ENCODE measurements at regions not wholly inside any gene's neighbourhood (a gene's known extent, or its start where the extent isn't known, plus 50 kb on each side); places are given as distances from the start of the nearest gene placed in this dataset.

GRCh38 chr2:155115846-155116245 is 417.4 kb downstream of the KCNJ3 start:
- Histone ChIP-seq H3K4me3 (no peak overlapping the region), H3K9me3 (no peaks in the 10 kb centered on the region), H3K27me3 (no peaks in the 10 kb centered on the region), H3K4me1 (no peaks in the 10 kb centered on the region), H3K36me3 (no peaks in the 10 kb centered on the region), H3K27ac (no peak overlapping the region), H3K9ac (ENCODE audit: low read depth in 2 of 2, low read length in 2 of 2) (no peak overlapping the region)
- intact Hi-C loops (cut with DNase I), result no loop called here
- no peak for DNase-seq
- TF ChIP-seq CTCF (IDR thresholded peaks at IDR 0.05), result no peak

GRCh38 chr2:155111070-155111469 is 412.6 kb downstream of the KCNJ3 start:
- H3K9me3 ChIP-seq, result no peaks in the 10 kb centered on the region
- no peaks in the 10 kb centered on the region for H3K27me3 ChIP-seq
- intact Hi-C loops (cut with DNase I), result no loop called here
- H3K36me3 ChIP-seq, result no peaks in the 10 kb centered on the region
- no peak overlapping the region for H3K9ac ChIP-seq (ENCODE audit: low read depth in 2 of 2, low read length in 2 of 2)
- no peak for TF ChIP-seq CTCF (IDR thresholded peaks at IDR 0.05)
- H3K27ac ChIP-seq, result no peak overlapping the region
- H3K4me1 ChIP-seq, result no peaks in the 10 kb centered on the region
- no peak for DNase-seq
- no peak overlapping the region for H3K4me3 ChIP-seq

GRCh38 chr2:155109527-155109926 is 411.0 kb downstream of the KCNJ3 start:
- H3K4me1 ChIP-seq, result no peaks in the 10 kb centered on the region
- H3K27me3 ChIP-seq, result no peaks in the 10 kb centered on the region
- intact Hi-C loops (cut with DNase I), result no loop called here
- H3K27ac ChIP-seq, result no peak overlapping the region
- TF ChIP-seq CTCF (IDR thresholded peaks at IDR 0.05), result no peak
- no peaks in the 10 kb centered on the region for H3K9me3 ChIP-seq
- no peak overlapping the region for H3K4me3 ChIP-seq
- H3K36me3 ChIP-seq, result no peaks in the 10 kb centered on the region
- H3K9ac ChIP-seq (ENCODE audit: low read depth in 2 of 2, low read length in 2 of 2), result no peak overlapping the region
- no peak for DNase-seq

GRCh38 chr2:155100261-155100660 is 401.8 kb downstream of the KCNJ3 start:
- TF ChIP-seq CTCF (IDR thresholded peaks at IDR 0.05), result no peak
- no peak for DNase-seq
- H3K36me3 ChIP-seq, result no peaks in the 10 kb centered on the region
- intact Hi-C loops (cut with DNase I), result no loop called here
- H3K27me3 ChIP-seq, result no peaks in the 10 kb centered on the region
- H3K9me3 ChIP-seq, result no peaks in the 10 kb centered on the region
- H3K9ac ChIP-seq (ENCODE audit: low read depth in 2 of 2, low read length in 2 of 2), result no peak overlapping the region
- no peak overlapping the region for H3K4me3 ChIP-seq
- no peak overlapping the region for H3K27ac ChIP-seq
- H3K4me1 ChIP-seq, result no peaks in the 10 kb centered on the region

GRCh38 chr2:155099784-155100183 is 401.3 kb downstream of the KCNJ3 start:
- Histone ChIP-seq H3K4me3 (no peak overlapping the region), H3K36me3 (no peaks in the 10 kb centered on the region), H3K27ac (no peak overlapping the region), H3K4me1 (no peaks in the 10 kb centered on the region), H3K9ac (ENCODE audit: low read depth in 2 of 2, low read length in 2 of 2) (no peak overlapping the region), H3K9me3 (no peaks in the 10 kb centered on the region), H3K27me3 (no peaks in the 10 kb centered on the region)
- TF ChIP-seq CTCF (IDR thresholded peaks at IDR 0.05), result no peak
- DNase-seq, result no peak
- intact Hi-C loops (cut with DNase I), result no loop called here

GRCh38 chr2:155095613-155096012 is 397.1 kb downstream of the KCNJ3 start:
- intact Hi-C loops (cut with DNase I), result no loop called here
- Histone ChIP-seq H3K9ac (ENCODE audit: low read depth in 2 of 2, low read length in 2 of 2) (no peak overlapping the region), H3K36me3 (no peaks in the 10 kb centered on the region), H3K27ac (no peak overlapping the region), H3K4me1 (no peaks in the 10 kb centered on the region), H3K4me3 (no peak overlapping the region), H3K9me3 (no peaks in the 10 kb centered on the region), H3K27me3 (no peaks in the 10 kb centered on the region)
- TF ChIP-seq CTCF (IDR thresholded peaks at IDR 0.05), result no peak
- DNase-seq, result no peak
